OCI-LY7 (cell line): ENCODE measurements at regions not wholly inside any gene's neighbourhood (a gene's known extent, or its start where the extent isn't known, plus 50 kb on each side); places are given as distances from the start of the nearest gene placed in this dataset.

Source experiments
- EZH2phosphoT487 ChIP-seq: fragments of 200-600 bp; sonication (generic); IDR thresholded peaks from 2 replicates; pipeline ENCODE4 v1.6.1; 2018; ENCODE audit warnings: low read depth, borderline replicate concordance, mild to moderate bottlenecking, mixed run types, antibody characterized with exemption, low read length, moderate library complexity, mixed read lengths
- TF ChIP-seq, protein P1 (sequence below): fragments of 200-600 bp; sonication (generic); conservative IDR thresholded peaks from 2 replicates; pipeline ENCODE4 v1.5.1; 2014; ENCODE audit warnings: mild to moderate bottlenecking, antibody characterized with exemption, low read length, moderate library complexity, mixed read lengths

DNA sequence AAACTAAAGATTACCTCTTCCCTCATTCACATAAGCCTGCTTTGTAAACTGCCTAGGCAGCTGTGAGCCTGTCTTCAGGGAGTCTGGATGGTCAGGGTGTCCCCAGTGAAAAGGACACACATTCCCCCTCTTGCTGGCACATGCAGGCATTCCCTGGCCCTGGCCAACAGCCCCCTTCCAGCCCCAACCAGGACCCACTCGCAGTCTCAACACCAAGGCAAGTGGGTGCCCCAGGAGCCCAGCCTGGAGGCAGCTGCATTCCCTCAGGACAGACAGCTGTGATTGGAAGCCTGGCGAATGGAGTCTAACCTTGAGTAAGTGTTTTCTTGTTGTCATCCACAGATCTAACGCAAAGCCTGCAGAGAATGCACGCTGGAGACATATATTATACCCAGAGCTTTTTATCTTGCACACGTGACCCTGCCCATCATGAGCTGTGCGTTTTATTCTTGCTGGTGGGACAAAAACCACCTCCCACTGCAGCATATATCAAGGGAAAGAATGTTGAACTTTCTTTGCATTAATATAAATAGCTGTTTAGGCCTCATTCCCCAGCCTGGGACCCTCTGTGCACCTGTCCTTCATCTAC lies 95.0 kb upstream of the LHX1 start:
- TF ChIP-seq EZH2phosphoT487: no peak
- TF ChIP-seq, protein P1, sequence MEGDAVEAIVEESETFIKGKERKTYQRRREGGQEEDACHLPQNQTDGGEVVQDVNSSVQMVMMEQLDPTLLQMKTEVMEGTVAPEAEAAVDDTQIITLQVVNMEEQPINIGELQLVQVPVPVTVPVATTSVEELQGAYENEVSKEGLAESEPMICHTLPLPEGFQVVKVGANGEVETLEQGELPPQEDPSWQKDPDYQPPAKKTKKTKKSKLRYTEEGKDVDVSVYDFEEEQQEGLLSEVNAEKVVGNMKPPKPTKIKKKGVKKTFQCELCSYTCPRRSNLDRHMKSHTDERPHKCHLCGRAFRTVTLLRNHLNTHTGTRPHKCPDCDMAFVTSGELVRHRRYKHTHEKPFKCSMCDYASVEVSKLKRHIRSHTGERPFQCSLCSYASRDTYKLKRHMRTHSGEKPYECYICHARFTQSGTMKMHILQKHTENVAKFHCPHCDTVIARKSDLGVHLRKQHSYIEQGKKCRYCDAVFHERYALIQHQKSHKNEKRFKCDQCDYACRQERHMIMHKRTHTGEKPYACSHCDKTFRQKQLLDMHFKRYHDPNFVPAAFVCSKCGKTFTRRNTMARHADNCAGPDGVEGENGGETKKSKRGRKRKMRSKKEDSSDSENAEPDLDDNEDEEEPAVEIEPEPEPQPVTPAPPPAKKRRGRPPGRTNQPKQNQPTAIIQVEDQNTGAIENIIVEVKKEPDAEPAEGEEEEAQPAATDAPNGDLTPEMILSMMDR: no peak
